Astrocyte (in vitro differentiated cells and primary cell): ENCODE measurements at regions not wholly inside any gene's neighbourhood (a gene's known extent, or its start where the extent isn't known, plus 50 kb on each side); places are given as distances from the start of the nearest gene placed in this dataset.

Experiments
- EZH2 ChIP-seq: IDR thresholded peaks from 2 replicates; pipeline ENCODE4 v1.6.1; 2012; ENCODE audit warnings: mild to moderate bottlenecking, low read length, inconsistent platforms; ENCODE audit not compliant: insufficient read depth
- TF ChIP-seq, protein P1 (sequence below): IDR thresholded peaks from 2 replicates; pipeline ENCODE4 v1.5.1; 2011; ENCODE audit warnings: low read depth, mild to moderate bottlenecking, inconsistent platforms, low read length, moderate library complexity; ENCODE audit not compliant: insufficient read depth

DNA sequence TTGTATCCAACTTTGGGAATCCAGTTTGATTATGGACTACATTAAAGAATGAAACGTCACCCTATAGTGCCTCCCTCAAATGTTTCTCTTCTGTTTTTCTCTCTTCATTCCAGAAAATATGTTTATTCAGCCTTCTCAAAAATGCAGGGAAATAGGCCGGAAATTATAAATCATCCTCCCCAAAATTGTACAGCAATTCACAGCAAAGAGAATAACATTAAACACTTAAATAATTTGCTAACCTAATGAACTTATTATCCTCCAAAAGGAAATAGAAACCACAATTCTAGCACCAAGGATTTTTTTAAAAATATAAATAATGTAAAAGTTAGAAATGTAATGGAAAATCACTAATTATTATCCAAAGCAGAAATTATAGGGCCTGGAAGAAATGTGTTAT, 115.9 kb upstream of the CCNG1 start:
- TF ChIP-seq, protein P1, sequence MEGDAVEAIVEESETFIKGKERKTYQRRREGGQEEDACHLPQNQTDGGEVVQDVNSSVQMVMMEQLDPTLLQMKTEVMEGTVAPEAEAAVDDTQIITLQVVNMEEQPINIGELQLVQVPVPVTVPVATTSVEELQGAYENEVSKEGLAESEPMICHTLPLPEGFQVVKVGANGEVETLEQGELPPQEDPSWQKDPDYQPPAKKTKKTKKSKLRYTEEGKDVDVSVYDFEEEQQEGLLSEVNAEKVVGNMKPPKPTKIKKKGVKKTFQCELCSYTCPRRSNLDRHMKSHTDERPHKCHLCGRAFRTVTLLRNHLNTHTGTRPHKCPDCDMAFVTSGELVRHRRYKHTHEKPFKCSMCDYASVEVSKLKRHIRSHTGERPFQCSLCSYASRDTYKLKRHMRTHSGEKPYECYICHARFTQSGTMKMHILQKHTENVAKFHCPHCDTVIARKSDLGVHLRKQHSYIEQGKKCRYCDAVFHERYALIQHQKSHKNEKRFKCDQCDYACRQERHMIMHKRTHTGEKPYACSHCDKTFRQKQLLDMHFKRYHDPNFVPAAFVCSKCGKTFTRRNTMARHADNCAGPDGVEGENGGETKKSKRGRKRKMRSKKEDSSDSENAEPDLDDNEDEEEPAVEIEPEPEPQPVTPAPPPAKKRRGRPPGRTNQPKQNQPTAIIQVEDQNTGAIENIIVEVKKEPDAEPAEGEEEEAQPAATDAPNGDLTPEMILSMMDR = no peak
- no peak for TF ChIP-seq EZH2
